Right lobe of liver (tissue), 6 donors: ENCODE measurements at regions not wholly inside any gene's neighbourhood (a gene's known extent, or its start where the extent isn't known, plus 50 kb on each side); places are given as distances from the start of the nearest gene placed in this dataset.
"Not testable (repeated sequence)": the region's sequence is repeated elsewhere in the genome, so short reads cannot be mapped to it uniquely, and the experiment has no call there.

Source experiments
- ATAC-seq, 4 donors: fragments of 200-7000 bp; cut with Tn5 transposase; one replicate each; pipeline ENCODE4 v1.9.1; 2020; ENCODE audit warnings: mild to moderate bottlenecking in 4 of 4, moderate library complexity in 4 of 4
- DNase-seq, 3 donors: peaks; one replicate each; pipeline ENCODE4 v3.0.0-alpha.2; 2020
- H3K27ac ChIP-seq, 3 donors: fragments of 200-600 bp; one replicate each; pipeline ENCODE4 v1.8.0; 2022
- H3K27me3 ChIP-seq, 2 donors: fragments of 200-600 bp; one replicate each; pipeline ENCODE4 v1.8.0; 2022
- H3K36me3 ChIP-seq, 4 donors: fragments of 200-600 bp; sonication (generic) in 1 of 4; one replicate each; pipeline versions ENCODE4 v1.5.1 to v1.8.0; 2017 to 2022; ENCODE audit warnings: control low read depth in 1 of 4
- H3K4me1 ChIP-seq, 4 donors: fragments of 200-600 bp; sonication (generic) in 1 of 4; one replicate each; pipeline versions ENCODE4 v1.5.1 to v1.8.0; 2017 to 2022; ENCODE audit warnings: control low read depth in 1 of 4
- H3K4me3 ChIP-seq, 3 donors: fragments of 200-600 bp; one replicate each; pipeline ENCODE4 v1.8.0; 2022
- H3K9me3 ChIP-seq, 4 donors: fragments of 200-600 bp; sonication (generic) in 1 of 4; one replicate each; pipeline versions ENCODE4 v1.5.1 to v1.8.0; 2017 to 2022; ENCODE audit warnings: control low read depth in 1 of 4
- POLR2A ChIP-seq: fragments of 450-650 bp; IDR thresholded peaks from one replicate; pipeline ENCODE4 v1.6.1; 2017; ENCODE audit warnings: antibody characterized with exemption, mild to moderate bottlenecking
- WGBS: methylation state at CpG from one replicate; pipeline ENCODE4 v1.1.6; 2018; ENCODE audit warnings: low coverage, low lambda C conversion rate; ENCODE audit not compliant: insufficient coverage; ENCODE audit errors: missing lambda C conversion rate; 5-methylcytosine and 5-hydroxymethylcytosine counted together
- intact Hi-C, 2 donors: fragments of 100-400 bp; cut with DNase I; formaldehyde crosslinking; loops; one replicate each; pipeline versions ENCODE4 v1.11.2 to v1.14.1; 2022
- TF ChIP-seq, protein P1 (sequence below), 4 donors: fragments of 200-600 bp in 3 of 4; fragments of 450-650 bp in 1 of 4; IDR thresholded peaks; one replicate each; pipeline versions ENCODE4 v1.5.1 to v1.8.0; 2016 to 2022; ENCODE audit warnings: antibody characterized with exemption in 4 of 4, mild to moderate bottlenecking in 2 of 4
- donor health status: DM: no; HTN: yes; CAD: no.
- donor health status: DM: no; HTN: no; CAD: no.
- donor health status: DM: no; HTN: no; CAD: no.
- donor health status: DM: no; HTN: yes; CAD: no.
- donor health status: DM: no; HTN: yes; CAD: no.

DNA sequence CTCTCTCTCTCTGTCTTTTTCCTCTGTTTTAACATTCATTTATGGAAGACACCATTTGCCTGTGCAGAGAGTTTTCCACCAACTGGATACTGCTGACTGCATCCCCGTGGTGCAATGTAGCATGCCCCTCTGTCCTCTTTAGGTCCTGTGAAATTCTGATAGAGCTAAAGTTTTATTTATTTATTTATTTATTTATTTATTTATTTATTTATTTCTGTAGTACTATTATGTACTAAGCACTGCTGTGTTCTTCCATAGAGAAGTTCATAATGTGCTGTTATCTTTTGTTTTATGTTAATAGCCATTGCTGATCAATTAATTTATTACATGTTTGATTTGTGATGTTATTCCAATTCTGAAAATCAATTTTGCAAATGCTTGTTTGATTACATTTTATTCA lies 749.9 kb downstream of the ZBBX start:
- ATAC-seq, result no peak
- no peak for TF ChIP-seq POLR2A
- TF ChIP-seq, protein P1, sequence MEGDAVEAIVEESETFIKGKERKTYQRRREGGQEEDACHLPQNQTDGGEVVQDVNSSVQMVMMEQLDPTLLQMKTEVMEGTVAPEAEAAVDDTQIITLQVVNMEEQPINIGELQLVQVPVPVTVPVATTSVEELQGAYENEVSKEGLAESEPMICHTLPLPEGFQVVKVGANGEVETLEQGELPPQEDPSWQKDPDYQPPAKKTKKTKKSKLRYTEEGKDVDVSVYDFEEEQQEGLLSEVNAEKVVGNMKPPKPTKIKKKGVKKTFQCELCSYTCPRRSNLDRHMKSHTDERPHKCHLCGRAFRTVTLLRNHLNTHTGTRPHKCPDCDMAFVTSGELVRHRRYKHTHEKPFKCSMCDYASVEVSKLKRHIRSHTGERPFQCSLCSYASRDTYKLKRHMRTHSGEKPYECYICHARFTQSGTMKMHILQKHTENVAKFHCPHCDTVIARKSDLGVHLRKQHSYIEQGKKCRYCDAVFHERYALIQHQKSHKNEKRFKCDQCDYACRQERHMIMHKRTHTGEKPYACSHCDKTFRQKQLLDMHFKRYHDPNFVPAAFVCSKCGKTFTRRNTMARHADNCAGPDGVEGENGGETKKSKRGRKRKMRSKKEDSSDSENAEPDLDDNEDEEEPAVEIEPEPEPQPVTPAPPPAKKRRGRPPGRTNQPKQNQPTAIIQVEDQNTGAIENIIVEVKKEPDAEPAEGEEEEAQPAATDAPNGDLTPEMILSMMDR (IDR thresholded peaks at IDR 0.05), result no peak
- H3K36me3 ChIP-seq, result no peaks in the 10 kb centered on the region
- no peaks in the 10 kb centered on the region for H3K9me3 ChIP-seq
- DNase-seq, result no peak
- H3K27ac ChIP-seq, result no peak overlapping the region
- intact Hi-C loops, result no loop called here
- 53% methylated on average over 1 of the region's 1 CpG for WGBS
- H3K27me3 ChIP-seq, result no peaks in the 10 kb centered on the region
- no peak overlapping the region for H3K4me3 ChIP-seq
- no peaks in the 10 kb centered on the region for H3K4me1 ChIP-seq

- H3K27me3 ChIP-seq, result no peaks in the 10 kb centered on the region
- no peak overlapping the region for H3K4me3 ChIP-seq
- no peaks in the 10 kb centered on the region for H3K36me3 ChIP-seq
- TF ChIP-seq, protein P1 (IDR thresholded peaks at IDR 0.05), result no peak
- TF ChIP-seq POLR2A, result no peak
- intact Hi-C loops, result no loop called here
- ATAC-seq (no peak), DNase-seq (no peak)
- H3K27ac ChIP-seq, result no peak overlapping the region
- H3K4me1 ChIP-seq, result no peaks in the 10 kb centered on the region
- no peaks in the 10 kb centered on the region for H3K9me3 ChIP-seq
- WGBS, result 33% methylated on average over 1 of the region's 1 CpG
These were observed 766.7 kb downstream of the ZBBX start for GRCh38 chr3:166613365-166613764.

GRCh38 chr3:166612761-166613160 lies 767.3 kb downstream of the ZBBX start:
- ATAC-seq, H3K36me3 ChIP-seq: not testable (repeated sequence)

GRCh38 chr3:166607933-166608521 lies 770.8 kb upstream of the BCHE start:
- Histone ChIP-seq H3K4me1 (no peaks in the 10 kb centered on the region), H3K27ac (no peak overlapping the region), H3K4me3 (no peak overlapping the region), H3K9me3 (no peaks in the 10 kb centered on the region), H3K27me3 (no peaks in the 10 kb centered on the region), H3K36me3 (no peaks in the 10 kb centered on the region)
- DNase-seq (no peak), ATAC-seq (no peak)
- no peak for TF ChIP-seq POLR2A
- TF ChIP-seq, protein P1 (IDR thresholded peaks at IDR 0.05), result no peak
- intact Hi-C loops, result no loop called here
- 57% methylated on average over 1 of the region's 1 CpG for WGBS

More at GRCh38 chr3:166612761-166613160, 767.3 kb downstream of the ZBBX start:
- DNase-seq, H3K9me3 ChIP-seq, H3K4me3 ChIP-seq, H3K27me3 ChIP-seq, H3K27ac ChIP-seq, intact Hi-C loops, H3K4me1 ChIP-seq: not testable (repeated sequence)
- 43% methylated on average over 2 of the region's 2 CpGs for WGBS

- TF ChIP-seq, protein P1 (IDR thresholded peaks at IDR 0.05), result no peak
- no peak for TF ChIP-seq POLR2A
- ATAC-seq (no peak), DNase-seq (no peak)
- Histone ChIP-seq H3K9me3 (no peaks in the 10 kb centered on the region), H3K27ac (no peak overlapping the region), H3K27me3 (no peaks in the 10 kb centered on the region), H3K36me3 (no peaks in the 10 kb centered on the region), H3K4me1 (no peaks in the 10 kb centered on the region), H3K4me3 (no peak overlapping the region)
- intact Hi-C loops, result no loop called here
These were observed 769.8 kb upstream of the BCHE start for GRCh38 chr3:166606988-166607387.
